ENCODE measurements at regions not wholly inside any gene's neighbourhood (a gene's known extent, or its start where the extent isn't known, plus 50 kb on each side); places are given as distances from the start of the nearest gene placed in this dataset.
"Not testable (repeated sequence)": the region's sequence is repeated elsewhere in the genome, so short reads cannot be mapped to it uniquely, and the experiment has no call there.

- DNase-seq = no peak
Observed at GRCh38 chrX:7514871-7515599, 327.9 kb upstream of the VCX start.

DNA sequence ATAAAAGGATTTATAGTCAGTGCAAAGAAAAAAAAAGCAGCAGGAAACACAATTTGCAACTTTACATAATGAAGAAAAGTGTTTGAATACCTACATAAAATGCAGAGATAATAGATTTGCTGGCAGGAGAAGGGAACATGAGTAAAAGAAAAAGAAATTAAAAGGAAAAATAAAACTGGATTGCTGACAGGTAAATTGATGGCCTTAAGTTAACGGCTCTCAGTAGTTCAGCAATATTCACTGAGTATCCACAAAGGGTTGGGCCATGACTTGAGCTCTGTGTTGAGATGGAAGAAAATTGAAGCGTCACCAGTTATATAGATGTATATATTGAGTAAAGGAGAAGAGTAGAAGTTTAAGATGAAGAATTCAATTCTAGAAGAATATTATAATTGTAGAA lies 330.1 kb upstream of the VCX start:
- no peak for DNase-seq

DNA sequence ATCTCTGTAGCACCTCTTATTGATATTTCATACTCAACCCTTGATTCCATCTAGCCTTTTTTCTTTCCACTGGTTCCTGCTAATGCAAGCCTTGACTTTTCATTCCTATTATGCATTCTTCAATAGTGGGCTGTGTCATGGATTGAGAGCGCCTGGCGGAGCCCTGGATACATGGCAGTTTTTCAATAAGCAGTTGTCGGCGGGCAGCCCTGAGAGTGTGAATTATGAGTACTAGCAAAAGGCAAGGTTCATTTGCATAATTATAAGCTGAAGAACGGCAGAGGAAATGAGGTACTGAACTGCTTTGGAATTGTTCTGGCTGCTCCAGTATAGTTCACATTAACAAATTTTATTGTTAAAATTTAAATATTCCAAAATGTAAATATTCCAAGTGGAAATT lies 339.7 kb upstream of the VCX start:
- no peak for DNase-seq

DNA sequence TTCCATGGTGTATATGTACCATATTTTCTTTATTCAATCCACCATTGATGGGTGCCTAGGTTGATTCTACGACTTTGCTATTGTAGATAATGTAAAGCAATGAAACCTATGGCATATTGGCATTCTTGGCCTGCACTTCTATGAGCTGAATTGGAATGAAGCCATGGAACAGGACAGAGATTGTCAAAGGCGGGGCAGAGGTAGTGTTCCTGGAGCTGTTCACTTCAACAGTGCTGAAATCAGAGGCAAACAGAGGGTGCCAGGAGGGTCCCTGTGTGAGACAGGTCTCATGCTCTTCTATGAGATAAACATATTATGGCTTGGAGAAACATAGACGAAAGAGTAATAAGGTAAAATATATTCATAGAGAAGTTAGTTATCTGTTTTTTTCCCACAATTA lies 342.6 kb upstream of the VCX start:
- DNase-seq = no peak

DNA sequence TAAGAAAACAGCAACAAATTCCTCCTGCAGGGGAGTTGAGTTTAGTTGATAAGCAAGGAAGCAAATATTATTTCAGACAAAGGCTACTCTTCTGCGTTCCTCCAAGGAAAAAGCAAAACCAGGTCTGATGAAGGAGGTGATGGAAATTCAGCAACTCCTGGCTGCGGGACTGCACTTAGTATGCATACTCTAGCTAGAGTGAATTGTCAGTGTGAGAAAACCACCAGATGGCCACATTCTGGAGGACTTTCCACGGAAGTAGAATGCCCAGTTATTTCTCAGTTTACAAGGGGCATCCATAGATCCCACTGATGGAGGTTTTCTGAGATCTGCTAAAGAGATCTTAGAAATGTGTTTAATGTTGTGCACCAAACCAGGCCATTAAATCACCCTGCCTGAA lies 338.6 kb upstream of the PUDP start:
- no peak for DNase-seq

- DNase-seq = no peak
Observed at GRCh38 chrX:7485061-7485460, 337.1 kb upstream of the PUDP start.

DNA sequence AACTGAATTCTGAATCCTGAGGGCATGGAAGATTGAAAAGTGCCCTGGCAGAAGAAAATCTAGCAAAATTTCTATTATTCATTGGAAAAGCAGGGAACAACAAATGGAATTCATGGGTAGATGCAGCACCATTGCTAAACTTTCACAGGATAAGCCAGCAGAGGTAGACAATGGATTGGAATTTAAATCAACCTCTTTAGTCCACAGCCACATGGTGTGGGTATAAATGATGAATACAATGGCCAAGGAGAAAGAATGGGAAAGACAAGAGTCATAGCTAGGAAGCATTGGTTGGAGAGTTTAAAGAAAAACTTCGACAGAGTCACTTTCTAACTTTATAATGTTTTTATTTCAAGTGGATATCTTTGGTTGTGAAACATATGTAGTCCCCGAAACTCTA lies 332.8 kb upstream of the PUDP start:
- DNase-seq = no peak

- DNase-seq = no peak
Observed at GRCh38 chrX:7462110-7462509, 314.2 kb upstream of the PUDP start.

- DNase-seq = not testable (repeated sequence)
Observed at GRCh38 chrX:7461051-7461450, 313.1 kb upstream of the PUDP start.

DNA sequence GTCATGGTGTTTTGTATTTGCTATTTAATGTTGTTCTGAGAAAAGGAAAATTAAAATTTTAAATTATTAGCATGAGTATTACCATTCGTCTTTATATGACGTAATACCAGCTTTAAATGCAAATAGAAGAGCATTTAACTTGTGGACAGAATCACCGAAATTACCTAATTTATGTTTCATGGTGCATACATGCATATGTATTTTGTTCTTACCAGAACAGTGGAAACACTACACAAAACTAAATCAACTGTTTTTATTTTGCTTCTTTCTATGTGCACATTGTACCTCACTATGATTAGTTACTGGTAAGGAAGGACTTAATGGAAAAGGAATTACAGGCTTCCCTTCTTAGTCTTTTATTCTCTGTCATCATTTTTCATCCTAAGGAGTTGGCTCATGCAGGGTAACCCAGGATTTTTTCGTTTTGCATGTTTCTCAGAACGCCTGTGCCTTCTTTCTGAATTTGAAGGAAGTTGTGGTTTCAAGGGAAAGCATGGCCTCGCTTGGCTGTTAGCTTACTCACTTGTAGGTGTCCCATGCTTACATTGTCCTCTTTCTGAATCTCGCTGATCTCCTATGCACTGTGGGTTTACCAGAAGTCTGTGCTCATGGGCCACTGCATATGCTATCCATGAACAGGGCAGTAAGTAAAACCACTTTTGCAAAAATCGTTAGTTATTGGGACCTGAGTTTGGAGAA lies 300.0 kb upstream of the PUDP start:
- DNase-seq = no peak

DNA sequence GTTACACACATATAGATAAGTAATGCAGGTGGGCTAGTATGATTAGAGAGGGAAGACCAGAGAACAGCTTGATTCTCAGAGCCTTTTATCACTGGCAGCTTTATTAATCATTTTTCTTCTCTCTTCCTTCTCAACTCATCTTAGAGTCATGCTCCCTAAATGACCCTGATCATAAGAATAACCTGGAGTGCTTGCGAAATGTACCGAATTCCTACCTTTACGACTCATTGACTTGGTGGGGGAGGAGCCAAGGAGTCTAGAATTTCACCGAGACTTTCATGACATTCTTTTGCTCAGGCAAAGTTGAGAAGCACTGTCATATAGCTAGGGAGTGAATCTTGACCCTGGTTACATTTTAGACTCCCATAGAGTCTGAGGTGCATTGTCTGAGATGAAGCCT lies 298.9 kb upstream of the PUDP start:
- no peak for DNase-seq

GRCh38 chrX:7444967-7445366 lies 297.0 kb upstream of the PUDP start:
- DNase-seq = no peak

- DNase-seq = no peak
Observed at GRCh38 chrX:7441586-7441985, 293.6 kb upstream of the PUDP start.

GRCh38 chrX:7435822-7436221 lies 287.9 kb upstream of the PUDP start:
- no peak for DNase-seq

DNA sequence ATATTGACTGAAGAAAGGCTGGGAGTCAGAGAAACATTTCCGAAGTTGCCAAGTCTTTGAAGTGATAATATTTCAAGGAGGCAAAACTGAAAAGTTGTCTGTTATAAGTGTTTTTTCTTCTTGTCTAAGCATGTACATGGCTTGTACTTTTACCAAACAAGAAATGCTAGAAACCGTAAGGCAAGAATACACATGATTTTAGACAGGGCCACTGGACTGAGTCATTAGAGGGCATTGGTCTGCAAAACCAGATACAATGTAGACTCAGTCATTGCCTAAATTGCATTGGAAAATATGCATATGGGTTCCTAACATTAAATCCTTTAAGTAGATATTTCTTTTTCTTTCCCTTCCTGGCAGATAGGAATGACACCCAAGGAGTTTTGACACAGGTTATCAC lies 284.9 kb upstream of the PUDP start:
- no peak for DNase-seq

DNA sequence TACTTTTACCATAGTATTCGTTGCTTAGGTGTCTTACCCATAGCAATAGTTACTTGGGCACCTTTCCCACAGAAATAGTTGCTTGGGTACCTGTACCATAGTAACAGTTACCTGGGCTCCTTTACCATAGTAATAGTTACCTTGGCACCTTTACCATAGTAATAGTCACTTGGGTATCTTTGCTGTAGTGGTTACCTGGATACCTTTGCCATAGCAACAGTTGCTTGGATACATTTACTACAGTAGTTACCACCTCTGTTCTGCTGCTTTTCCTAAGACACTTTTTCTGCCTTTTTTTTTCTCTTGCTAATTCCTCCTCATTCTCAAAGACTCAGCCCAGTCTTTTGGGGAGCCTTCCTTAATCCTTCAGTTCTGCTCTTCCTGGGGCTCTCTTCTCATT lies 272.8 kb upstream of the PUDP start:
- no peak for DNase-seq

DNA sequence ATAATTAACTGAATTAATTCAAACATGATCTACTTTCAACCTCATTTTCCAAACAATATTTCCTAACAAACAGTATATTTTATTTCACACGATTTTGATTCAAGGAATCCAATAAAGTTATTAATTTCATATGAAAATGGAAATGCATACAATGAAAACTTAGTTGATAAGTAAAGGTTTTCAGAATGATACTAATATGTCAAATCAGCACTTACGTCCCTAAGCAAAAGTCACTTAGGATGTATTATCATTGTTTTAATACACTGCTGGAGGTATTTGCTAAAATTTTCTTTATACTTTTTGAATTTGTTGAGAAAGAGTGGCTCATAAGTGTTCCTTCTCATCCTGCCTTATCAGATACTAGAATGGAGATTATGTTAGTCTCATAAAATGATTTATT lies 266.8 kb upstream of the PUDP start:
- DNase-seq = no peak

DNA sequence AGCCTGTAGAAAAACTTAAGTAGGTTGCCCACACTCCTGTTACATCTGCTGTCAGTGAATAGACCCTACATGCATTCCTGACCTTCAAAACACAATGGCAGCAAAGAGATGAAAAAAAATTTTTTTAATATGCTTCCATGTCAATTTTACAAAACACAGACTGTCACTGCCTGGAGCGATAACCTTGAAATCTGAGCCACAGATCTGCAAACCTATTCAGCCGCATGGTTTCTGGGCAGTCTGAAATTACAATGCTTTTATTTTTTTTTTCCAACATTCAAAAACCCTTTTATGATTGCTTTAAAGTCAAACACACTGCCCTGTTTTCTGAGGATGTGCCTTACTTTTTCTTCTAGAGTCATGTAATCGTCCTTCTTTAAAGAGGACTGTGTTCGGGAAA lies 264.9 kb upstream of the PUDP start:
- no peak for DNase-seq

DNA sequence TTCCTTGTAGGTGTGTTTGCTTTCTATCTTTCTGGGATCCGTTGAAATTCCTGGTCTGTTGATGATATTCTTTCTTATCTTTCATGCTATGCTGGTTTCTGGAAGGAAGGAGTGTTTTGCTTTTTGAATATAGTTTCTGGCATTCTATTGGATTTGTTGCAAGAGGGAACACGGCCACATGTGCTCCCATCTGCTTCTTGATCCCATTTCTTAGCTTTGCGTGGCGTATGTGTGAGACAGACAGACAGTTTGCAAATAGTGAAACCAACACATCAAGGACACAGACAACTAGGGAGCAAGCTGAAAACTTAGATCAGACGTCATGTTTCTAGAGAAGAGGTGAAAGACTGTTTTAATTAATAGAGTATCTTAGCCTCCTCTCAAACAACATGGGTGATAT lies 261.9 kb upstream of the PUDP start:
- no peak for DNase-seq

GRCh38 chrX:7399373-7399772 lies 251.4 kb upstream of the PUDP start:
- no peak for DNase-seq

DNA sequence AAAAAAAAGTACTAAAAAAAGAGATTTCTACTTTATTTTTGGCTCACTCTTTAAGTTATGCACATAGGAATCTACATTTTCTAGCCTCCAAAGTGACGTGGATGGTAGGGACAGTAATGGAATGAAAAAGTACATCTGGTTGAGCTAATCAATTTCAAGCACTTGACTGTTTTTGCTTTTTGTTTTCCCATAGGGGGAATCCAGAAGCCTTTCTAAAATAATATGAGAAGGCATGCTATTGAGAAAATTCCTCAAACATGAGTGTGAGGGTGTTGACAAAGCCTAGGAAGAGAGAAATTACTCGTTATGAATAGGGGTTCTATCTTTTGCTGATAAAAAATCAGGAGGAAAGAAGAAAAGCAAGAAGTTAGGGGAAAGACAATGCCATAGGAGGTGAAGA lies 242.5 kb upstream of the PUDP start:
- no peak for DNase-seq

- no peak for DNase-seq
Observed at GRCh38 chrX:7389576-7389975, 241.6 kb upstream of the PUDP start.

DNA sequence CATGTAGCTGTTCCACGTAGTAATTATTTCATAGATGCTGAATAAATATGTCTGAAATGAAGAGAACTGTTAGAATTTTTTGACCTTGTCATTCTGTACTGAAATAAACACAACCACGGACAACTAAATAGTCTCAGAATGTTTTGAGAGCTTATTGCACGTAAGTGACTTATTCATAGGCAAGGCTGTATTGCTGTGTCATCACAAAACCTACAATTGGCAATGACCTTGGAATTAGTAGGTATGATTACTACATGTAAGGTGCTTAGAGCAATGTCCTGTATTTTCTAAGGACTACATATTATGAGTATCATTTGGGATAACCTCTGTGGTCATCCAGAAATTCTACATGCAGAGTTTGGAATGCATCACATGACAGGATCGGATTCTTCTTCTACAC lies 237.2 kb upstream of the PUDP start:
- DNase-seq = no peak

GRCh38 chrX:7378406-7378805 lies 230.5 kb upstream of the PUDP start:
- peak; percentile 16 for DNase-seq
